H1 (cell line): ENCODE measurements at regions not wholly inside any gene's neighbourhood (a gene's known extent, or its start where the extent isn't known, plus 50 kb on each side); places are given as distances from the start of the nearest gene placed in this dataset.

ENCODE experiments used
- KDM4A ChIP-seq: IDR thresholded peaks from one replicate; pipeline ENCODE4 v1.7.1; 2012; ENCODE audit warnings: low read depth, mild to moderate bottlenecking, moderate library complexity, low read length, inconsistent platforms; ENCODE audit not compliant: severe bottlenecking
- SP2 ChIP-seq: IDR thresholded peaks from 2 replicates; pipeline ENCODE4 v1.6.1; 2012; ENCODE audit warnings: mild to moderate bottlenecking, low read length, inconsistent platforms
- SRF ChIP-seq: IDR thresholded peaks from 2 replicates; pipeline ENCODE4 v1.6.1; 2011; ENCODE audit warnings: mild to moderate bottlenecking, low read depth, low read length, moderate library complexity
- YY1 ChIP-seq: IDR thresholded peaks from 2 replicates; pipeline ENCODE4 v1.6.1; 2011; ENCODE audit warnings: low read depth, mild to moderate bottlenecking, low read length
- TF ChIP-seq, protein P1 (sequence below): fragments of 300-600 bp; sonication (generic); IDR thresholded peaks from 2 replicates; pipeline ENCODE4 v1.7.1; 2012; ENCODE audit warnings: low read length, moderate library complexity, mild to moderate bottlenecking, inconsistent platforms; ENCODE audit not compliant: insufficient replicate concordance

DNA sequence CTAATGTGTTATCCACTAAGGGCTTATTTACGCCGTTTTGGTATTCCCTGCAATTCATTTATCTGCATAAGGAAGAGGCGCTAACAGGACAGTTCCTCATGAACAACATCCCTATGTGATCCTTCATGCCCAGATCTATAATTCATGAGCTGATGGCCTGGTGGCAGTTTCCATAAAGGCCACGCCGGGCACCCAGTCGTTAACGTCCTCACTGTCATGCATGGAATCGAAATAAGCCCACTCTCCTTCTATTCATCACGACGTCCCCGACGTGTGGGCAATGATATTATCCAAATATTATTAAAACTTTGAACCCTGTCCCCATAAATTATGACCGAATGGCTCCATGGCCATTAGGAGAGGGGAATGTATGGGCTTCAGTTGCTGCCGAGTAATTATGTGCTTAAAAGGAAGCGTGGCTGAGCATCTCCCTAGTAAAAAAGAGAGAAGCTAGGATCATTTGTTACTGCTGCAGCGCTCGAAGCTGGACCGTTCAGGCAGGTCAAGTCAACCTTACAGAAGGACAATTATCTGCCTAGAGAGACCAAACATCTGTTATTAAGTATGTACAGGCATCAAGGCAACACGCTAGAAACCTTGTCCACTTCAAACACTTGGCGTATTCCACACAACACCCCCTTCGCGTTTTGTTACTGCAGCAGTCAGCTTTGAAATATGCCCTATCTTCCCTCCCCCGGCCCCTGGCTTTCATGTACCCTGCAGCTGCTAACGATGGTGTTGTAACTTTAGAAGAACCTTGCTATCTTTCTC, 94.0 kb upstream of the SALL1 start (continued):
- TF ChIP-seq, protein P1, sequence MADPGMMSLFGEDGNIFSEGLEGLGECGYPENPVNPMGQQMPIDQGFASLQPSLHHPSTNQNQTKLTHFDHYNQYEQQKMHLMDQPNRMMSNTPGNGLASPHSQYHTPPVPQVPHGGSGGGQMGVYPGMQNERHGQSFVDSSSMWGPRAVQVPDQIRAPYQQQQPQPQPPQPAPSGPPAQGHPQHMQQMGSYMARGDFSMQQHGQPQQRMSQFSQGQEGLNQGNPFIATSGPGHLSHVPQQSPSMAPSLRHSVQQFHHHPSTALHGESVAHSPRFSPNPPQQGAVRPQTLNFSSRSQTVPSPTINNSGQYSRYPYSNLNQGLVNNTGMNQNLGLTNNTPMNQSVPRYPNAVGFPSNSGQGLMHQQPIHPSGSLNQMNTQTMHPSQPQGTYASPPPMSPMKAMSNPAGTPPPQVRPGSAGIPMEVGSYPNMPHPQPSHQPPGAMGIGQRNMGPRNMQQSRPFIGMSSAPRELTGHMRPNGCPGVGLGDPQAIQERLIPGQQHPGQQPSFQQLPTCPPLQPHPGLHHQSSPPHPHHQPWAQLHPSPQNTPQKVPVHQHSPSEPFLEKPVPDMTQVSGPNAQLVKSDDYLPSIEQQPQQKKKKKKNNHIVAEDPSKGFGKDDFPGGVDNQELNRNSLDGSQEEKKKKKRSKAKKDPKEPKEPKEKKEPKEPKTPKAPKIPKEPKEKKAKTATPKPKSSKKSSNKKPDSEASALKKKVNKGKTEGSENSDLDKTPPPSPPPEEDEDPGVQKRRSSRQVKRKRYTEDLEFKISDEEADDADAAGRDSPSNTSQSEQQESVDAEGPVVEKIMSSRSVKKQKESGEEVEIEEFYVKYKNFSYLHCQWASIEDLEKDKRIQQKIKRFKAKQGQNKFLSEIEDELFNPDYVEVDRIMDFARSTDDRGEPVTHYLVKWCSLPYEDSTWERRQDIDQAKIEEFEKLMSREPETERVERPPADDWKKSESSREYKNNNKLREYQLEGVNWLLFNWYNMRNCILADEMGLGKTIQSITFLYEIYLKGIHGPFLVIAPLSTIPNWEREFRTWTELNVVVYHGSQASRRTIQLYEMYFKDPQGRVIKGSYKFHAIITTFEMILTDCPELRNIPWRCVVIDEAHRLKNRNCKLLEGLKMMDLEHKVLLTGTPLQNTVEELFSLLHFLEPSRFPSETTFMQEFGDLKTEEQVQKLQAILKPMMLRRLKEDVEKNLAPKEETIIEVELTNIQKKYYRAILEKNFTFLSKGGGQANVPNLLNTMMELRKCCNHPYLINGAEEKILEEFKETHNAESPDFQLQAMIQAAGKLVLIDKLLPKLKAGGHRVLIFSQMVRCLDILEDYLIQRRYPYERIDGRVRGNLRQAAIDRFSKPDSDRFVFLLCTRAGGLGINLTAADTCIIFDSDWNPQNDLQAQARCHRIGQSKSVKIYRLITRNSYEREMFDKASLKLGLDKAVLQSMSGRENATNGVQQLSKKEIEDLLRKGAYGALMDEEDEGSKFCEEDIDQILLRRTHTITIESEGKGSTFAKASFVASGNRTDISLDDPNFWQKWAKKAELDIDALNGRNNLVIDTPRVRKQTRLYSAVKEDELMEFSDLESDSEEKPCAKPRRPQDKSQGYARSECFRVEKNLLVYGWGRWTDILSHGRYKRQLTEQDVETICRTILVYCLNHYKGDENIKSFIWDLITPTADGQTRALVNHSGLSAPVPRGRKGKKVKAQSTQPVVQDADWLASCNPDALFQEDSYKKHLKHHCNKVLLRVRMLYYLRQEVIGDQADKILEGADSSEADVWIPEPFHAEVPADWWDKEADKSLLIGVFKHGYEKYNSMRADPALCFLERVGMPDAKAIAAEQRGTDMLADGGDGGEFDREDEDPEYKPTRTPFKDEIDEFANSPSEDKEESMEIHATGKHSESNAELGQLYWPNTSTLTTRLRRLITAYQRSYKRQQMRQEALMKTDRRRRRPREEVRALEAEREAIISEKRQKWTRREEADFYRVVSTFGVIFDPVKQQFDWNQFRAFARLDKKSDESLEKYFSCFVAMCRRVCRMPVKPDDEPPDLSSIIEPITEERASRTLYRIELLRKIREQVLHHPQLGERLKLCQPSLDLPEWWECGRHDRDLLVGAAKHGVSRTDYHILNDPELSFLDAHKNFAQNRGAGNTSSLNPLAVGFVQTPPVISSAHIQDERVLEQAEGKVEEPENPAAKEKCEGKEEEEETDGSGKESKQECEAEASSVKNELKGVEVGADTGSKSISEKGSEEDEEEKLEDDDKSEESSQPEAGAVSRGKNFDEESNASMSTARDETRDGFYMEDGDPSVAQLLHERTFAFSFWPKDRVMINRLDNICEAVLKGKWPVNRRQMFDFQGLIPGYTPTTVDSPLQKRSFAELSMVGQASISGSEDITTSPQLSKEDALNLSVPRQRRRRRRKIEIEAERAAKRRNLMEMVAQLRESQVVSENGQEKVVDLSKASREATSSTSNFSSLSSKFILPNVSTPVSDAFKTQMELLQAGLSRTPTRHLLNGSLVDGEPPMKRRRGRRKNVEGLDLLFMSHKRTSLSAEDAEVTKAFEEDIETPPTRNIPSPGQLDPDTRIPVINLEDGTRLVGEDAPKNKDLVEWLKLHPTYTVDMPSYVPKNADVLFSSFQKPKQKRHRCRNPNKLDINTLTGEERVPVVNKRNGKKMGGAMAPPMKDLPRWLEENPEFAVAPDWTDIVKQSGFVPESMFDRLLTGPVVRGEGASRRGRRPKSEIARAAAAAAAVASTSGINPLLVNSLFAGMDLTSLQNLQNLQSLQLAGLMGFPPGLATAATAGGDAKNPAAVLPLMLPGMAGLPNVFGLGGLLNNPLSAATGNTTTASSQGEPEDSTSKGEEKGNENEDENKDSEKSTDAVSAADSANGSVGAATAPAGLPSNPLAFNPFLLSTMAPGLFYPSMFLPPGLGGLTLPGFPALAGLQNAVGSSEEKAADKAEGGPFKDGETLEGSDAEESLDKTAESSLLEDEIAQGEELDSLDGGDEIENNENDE = no peak
- no peak for TF ChIP-seq YY1
- no peak for TF ChIP-seq SRF
- no peak for TF ChIP-seq KDM4A
- TF ChIP-seq SP2 = no peak
